Renal cortical epithelial cell (primary cell): ENCODE measurements at regions not wholly inside any gene's neighbourhood (a gene's known extent, or its start where the extent isn't known, plus 50 kb on each side); places are given as distances from the start of the nearest gene placed in this dataset.
A peak's percentile ranks its signal among the peaks of the same experiment; 100 is the strongest.
"Not testable (repeated sequence)": the region's sequence is repeated elsewhere in the genome, so short reads cannot be mapped to it uniquely, and the experiment has no call there.

ENCODE experiments used
- DNase-seq: peaks from one replicate; pipeline ENCODE4 v3.0.0-alpha.2; 2011; ENCODE audit warnings: low read depth

GRCh38 chr6:104506429-104506828 lies 353.3 kb downstream of the HACE1 start:
- no peak for DNase-seq

GRCh38 chr6:104505838-104506237 lies 353.9 kb downstream of the HACE1 start:
- DNase-seq: peak; percentile 41

GRCh38 chr6:104500265-104500664 lies 359.5 kb downstream of the HACE1 start:
- no peak for DNase-seq

- DNase-seq: no peak
These were observed 373.7 kb downstream of the HACE1 start for GRCh38 chr6:104486035-104486434.

- no peak for DNase-seq
These were observed 375.1 kb downstream of the HACE1 start for GRCh38 chr6:104484626-104485025.

- no peak for DNase-seq
These were observed 375.5 kb downstream of the HACE1 start for GRCh38 chr6:104484191-104484590.

GRCh38 chr6:104483225-104483834 lies 376.4 kb downstream of the HACE1 start:
- DNase-seq: no peak

- no peak for DNase-seq
These were observed 382.1 kb downstream of the HACE1 start for GRCh38 chr6:104477569-104477968.

GRCh38 chr6:104473021-104473429 lies 386.7 kb downstream of the HACE1 start:
- DNase-seq: no peak

GRCh38 chr6:104472021-104472901 lies 387.5 kb downstream of the HACE1 start:
- no peak for DNase-seq

GRCh38 chr6:104466306-104466705 lies 393.4 kb downstream of the HACE1 start:
- no peak for DNase-seq

- DNase-seq: no peak
These were observed 396.7 kb downstream of the HACE1 start for GRCh38 chr6:104462811-104463599.

GRCh38 chr6:104460738-104461483 lies 398.8 kb downstream of the HACE1 start:
- no peak for DNase-seq

GRCh38 chr6:104459543-104459942 lies 400.2 kb downstream of the HACE1 start:
- no peak for DNase-seq

GRCh38 chr6:104449918-104450317 lies 409.8 kb downstream of the HACE1 start:
- DNase-seq: no peak

GRCh38 chr6:104446101-104447080 lies 413.3 kb downstream of the HACE1 start:
- not testable (repeated sequence) for DNase-seq

GRCh38 chr6:104434519-104434918 lies 425.2 kb downstream of the HACE1 start:
- DNase-seq: no peak

- DNase-seq: no peak
These were observed 428.6 kb downstream of the HACE1 start for GRCh38 chr6:104431096-104431495.

- no peak for DNase-seq
These were observed 431.5 kb downstream of the HACE1 start for GRCh38 chr6:104428184-104428583.

GRCh38 chr6:104423691-104424090 lies 436.0 kb downstream of the HACE1 start:
- DNase-seq: no peak

GRCh38 chr6:104421650-104422049 lies 438.1 kb downstream of the HACE1 start:
- DNase-seq: no peak
